ENCODE measurements at regions not wholly inside any gene's neighbourhood (a gene's known extent, or its start where the extent isn't known, plus 50 kb on each side); places are given as distances from the start of the nearest gene placed in this dataset.

- no peak for DNase-seq
Measured at GRCh38 chr15:91523596-91523995, 329.9 kb upstream of the SLCO3A1 start.

- no peak for DNase-seq
Measured at GRCh38 chr15:91524534-91524933, 329.0 kb upstream of the SLCO3A1 start.

DNA sequence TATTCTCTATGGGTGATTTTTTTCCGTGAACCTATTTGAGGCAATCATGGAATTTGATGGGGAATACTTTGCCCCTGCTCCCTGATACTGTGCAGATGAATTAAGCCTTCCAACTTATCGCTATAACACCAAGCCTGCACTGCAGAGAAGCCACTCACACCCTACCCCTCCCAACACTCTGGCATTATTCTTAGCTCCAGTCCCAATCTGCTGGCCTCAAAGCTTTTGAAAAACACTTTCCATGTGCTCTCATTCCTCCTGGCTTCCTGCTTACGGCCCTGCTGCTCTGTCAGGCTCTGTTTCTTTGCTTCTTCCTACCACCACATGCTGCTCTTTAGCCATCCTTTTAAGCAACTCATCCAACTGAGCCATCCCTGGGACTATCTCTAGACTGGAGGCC lies 327.8 kb upstream of the SLCO3A1 start:
- no peak for DNase-seq

GRCh38 chr15:91526424-91526823 lies 327.1 kb upstream of the SLCO3A1 start:
- no peak for DNase-seq

DNA sequence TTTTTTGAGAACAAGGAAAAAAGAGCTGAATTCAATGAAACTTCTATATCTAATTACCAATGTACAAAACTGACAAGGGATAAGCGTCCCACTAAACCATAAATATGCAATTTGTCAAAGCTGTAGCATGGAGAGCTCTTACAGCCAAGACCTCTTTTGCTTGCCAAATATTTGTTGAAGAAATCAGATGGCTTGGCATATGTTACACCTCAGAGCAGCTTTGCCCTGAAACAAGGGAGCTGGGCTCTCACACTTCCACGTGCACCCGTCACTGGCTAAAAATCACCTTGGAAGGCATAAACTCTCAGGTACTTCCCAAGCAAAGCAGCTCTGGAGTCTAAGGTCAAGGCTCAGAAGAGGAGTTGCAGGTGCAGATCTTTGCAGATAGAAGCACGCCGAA lies 324.7 kb upstream of the SLCO3A1 start:
- no peak for DNase-seq

DNA sequence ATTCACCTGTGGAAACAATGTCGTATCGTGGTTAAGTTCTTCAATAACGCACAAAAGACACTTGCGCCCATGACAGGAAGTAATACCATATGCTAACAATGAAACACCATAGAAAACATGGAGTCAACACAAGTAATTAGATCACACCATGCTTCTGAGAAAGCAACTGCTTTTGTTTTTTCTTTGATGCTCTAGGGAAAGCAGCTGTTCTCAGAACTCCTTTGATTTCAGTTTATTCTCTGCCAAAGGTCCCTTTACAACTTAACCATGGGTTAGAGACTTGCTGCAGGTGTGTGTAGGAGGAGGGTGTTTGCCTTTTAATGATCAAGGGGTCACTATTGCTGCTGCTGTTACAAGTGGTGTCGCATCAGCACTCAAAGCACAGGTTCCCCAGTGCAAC lies 324.0 kb upstream of the SLCO3A1 start:
- no peak for DNase-seq

DNA sequence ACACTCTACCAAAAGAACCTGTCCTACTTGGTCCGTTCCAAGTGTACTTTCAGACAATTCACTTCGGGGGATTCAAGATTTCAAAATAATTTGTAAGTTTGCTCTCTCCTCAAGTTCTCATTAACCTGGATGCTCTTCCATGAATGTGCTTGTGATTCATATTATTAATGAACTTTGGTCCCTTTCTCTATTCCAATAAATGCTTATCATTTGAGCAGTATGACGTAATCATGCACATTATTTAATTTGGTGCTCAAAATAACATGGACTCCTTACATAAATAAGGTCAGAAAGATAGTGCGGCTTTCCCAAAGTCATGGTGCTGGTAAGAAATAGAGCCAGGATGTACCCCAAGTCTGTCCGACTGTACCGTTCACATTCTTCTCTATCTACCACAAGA lies 323.2 kb upstream of the SLCO3A1 start:
- no peak for DNase-seq

GRCh38 chr15:91530956-91531582 lies 322.4 kb upstream of the SLCO3A1 start:
- DNase-seq = no peak

DNA sequence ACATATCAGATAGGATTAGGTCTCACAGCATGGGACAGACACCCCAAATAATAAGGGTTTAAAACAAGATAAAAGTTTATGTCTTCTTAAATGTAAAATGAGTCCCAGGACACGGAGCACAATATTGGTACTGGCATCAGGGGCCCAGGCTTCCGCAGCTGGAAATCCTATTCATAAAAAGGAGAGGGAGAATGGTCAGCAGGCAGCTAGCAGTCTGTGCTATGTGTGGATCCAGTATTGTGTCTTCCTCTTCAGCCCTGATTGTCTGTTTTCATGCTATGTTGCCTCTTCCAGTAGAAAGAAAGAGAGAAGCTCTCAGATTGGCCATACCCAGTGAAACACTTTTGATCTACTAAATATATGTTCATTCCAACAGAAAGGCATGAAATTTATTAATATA lies 319.3 kb upstream of the SLCO3A1 start:
- no peak for DNase-seq

DNA sequence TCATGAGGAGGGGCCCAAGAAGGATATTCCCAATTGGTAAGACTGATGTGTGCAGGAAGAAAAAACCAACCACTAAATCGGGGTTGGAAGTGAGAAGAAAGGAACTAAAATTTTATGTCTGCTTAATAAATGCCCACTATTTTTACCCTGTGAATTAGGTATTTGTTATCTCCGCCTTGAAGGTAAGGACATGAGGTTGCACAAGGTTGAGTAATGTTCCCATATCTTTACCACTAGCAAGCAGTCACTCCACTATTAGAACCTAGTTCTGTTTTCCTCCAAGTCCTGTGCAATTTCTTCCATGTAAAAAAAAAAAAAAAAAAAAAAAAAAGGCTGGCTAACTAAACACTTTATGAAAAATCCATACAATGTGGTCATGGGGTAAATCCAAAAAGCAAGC lies 318.5 kb upstream of the SLCO3A1 start:
- no peak for DNase-seq

DNA sequence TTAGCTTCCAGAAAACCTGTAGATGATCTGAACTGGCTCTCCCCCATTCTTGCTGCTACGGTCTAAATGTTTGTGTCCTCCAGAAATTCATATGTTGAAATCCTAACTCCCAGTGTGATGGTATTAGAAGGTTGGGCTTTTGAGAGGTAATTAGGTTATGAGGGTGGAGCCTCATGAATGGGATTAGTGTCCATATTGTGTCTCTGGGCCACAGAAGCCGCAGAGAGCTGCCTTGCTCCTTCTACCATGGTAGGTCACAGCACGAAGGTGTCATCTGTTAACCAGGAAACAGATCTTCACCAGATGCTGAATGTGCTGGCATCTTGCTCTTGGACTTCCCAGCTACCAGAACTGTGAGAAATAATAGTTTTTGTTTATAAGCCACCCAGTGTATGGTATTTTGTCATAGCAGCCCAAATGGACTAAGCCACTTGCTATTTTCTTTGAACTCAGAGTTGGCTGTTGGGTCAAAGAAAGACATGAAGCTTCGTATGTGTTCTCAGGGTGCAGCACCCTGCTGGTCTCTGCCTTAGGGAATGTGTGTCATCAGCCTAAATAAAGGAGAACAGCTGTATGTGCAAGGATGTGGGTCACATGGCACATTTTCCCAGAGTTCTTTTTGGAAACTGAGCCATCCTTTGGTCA lies 317.5 kb upstream of the SLCO3A1 start:
- no peak for DNase-seq

- peak; percentile 21 for DNase-seq
Measured at GRCh38 chr15:91537856-91538255, 315.7 kb upstream of the SLCO3A1 start.

DNA sequence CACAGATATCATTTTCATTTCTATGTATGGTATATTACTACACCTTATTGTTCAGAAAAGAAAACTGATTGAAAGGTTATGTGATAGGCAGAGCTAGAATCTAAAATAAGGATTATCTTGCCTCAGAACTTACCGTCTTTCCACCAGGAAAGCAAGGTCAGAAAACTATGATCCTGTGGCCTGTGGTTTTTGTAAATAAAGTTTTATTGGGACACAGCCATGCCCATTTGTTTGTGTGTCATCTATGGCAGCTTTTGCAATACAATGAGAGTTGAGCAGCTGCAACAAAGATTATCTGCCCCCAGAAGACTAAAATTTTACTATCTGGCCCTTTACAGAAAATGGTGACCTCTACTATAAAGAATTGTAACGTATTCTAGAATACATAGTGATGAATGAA lies 314.7 kb upstream of the SLCO3A1 start:
- no peak for DNase-seq

DNA sequence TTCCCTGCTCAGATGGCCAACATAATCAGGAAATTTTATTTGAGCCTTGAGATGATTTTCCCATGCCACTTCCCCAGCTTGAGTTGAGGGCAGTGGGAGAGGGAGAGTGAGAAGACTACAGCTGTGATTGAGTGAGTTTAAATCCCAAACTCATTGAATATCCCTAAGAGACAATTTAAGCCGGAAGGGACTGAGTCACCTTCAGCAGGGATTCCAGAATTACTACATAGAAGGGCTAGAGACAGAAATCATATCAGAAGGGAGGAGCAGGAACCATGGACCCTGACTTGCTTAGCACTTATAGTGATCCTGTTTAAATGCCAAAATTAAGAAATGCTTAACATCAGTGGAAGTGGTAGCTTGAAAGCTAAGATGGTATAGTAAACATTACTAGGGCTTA lies 312.2 kb upstream of the SLCO3A1 start:
- no peak for DNase-seq

DNA sequence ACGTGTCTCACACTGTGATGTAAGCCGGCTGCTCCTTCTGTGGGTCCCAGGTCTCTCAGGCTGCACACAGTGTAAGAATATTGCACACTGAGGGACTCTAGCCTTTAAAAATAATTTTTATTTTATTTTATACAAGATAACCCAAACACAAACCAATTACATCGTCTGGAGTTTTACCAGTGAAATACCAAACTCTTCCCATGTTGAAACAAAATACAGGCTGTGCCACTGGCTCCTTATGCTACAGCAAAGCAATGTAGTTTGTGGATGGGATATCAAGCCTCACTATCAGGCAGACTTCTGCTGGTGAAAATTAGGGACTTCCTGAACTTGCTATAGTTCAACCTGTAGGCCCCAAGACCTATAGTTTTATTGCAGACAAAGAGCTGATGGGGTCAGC lies 311.3 kb upstream of the SLCO3A1 start:
- no peak for DNase-seq

DNA sequence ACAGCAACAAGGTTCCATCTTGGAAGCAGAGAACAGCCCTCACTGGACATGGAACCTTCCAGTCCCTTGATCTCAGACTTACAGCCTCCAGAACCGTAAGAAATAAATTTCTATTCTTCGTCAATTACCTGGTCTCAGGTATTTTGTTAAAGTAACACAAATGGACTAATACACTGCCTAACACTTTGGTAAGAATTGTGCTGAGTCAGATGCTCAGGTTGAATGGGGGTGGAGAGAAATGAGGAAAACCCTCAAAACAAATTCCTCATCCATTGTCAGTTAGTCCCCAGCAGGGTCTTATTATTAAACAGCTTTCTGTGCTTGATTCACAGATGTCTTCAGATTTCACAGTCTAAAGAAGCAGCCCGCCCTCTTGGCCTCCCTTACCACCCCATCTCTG lies 306.2 kb upstream of the SLCO3A1 start:
- no peak for DNase-seq

DNA sequence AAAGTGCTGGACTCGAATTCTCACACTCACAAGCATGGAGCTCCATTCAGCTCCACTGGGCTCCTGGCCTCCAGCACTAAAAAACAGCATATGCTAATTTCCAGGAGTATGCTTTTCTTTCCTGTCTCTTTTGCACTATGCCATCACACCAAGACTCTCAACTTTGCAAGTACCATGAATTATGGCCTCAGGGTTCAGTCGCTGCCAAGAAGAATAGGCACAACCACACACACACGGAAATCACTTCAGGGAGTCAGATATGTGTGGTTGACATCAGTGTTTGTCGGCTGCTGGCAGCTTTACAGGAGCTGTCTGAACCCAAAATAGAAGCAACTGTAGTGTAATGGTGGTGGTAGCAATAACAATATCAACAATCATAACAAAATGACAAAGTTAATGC lies 305.0 kb upstream of the SLCO3A1 start:
- DNase-seq = no peak

DNA sequence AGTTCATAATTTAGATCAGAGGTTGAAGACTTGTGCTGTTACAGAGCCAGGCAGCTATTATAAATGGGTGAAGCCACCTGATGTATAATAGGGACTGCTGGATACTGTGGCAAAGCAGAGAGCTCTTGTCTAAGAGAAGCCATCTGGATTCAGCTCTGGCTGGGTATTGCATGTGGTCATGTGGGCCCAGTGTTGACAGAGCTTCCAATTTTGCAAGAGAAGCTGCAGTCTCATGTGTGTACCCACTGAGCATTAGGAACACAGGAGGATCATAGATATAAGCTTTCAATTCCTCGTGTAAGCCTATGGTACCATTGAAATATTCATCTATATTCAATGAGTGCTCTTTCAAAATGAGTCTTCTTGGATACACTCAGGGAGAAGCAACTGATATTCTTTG lies 303.9 kb upstream of the SLCO3A1 start:
- DNase-seq = no peak

- no peak for DNase-seq
Measured at GRCh38 chr15:91552555-91552954, 301.0 kb upstream of the SLCO3A1 start.

DNA sequence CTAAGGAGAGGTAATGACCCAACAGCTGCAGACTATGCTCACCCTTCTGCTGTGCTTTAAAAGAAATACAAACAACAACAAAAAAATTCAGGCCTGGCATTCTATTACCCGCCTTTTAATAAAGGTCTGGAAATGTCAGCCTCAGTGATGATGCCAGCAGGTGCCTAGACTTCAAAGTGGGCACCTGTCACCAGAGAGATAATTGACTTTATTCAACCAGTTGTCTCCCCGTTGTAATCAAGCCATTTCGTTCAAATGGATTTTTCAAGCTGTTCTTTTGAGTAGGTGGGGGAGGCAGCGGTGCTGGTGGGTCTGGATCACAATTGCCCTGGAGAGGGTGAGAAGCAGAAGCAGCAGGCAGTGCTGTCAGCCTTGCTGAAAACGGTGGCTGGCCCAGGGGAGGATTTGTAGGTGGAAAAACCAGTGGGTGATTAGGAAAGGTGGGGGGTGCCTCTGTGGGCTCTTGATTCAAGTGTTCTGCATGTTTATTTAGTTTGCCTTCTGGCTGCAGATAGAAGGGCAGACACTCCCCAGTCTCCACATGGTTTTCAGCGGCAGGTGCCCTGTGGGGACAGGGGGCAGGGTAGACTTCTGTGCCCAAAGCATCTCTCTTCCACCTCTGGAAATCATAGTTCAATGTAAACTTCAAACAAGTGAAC lies 300.2 kb upstream of the SLCO3A1 start:
- peak; percentile 80 for DNase-seq

DNA sequence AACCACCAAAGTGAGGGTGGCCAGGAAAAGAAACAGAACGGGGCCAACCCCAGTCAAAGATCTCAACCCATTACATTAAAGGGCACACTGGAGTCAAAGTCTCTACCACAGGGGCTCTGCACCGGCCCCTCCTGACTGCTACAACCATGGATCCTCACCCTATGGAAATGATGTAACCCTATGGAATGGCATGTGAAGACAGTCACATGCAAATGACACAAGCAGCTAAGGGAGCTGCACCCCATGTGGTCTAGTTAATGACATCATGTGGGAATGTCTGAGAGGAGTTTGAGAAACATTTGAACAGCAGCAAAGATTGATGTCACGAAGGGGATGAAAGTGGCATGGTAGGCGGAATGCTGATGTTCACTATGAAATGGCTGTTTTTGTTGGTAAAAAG lies 298.2 kb upstream of the SLCO3A1 start:
- DNase-seq = no peak

- DNase-seq = no peak
Measured at GRCh38 chr15:91556926-91557325, 296.6 kb upstream of the SLCO3A1 start.

DNA sequence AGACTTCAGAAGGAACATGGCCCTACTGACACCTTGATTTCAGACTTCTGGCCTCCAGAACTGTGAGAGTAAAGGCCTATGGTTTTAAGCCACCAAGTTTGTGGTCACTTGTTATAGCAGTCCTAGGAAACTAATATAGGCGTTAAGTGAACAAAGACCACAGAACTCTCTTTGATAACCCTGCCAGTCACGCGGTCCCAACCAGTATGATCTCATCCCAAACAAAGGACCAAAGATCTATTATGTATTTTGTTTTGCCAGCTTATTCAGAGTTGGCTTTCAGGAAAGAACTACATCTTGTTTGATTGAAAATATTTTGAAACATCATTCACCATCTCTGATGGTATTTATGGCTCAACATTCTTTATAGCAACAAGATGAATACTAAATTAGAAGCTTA lies 294.4 kb upstream of the SLCO3A1 start:
- DNase-seq = no peak

GRCh38 chr15:91561371-91562100 lies 292.0 kb upstream of the SLCO3A1 start:
- no peak for DNase-seq
